ENCODE measurements at regions not wholly inside any gene's neighbourhood (a gene's known extent, or its start where the extent isn't known, plus 50 kb on each side); places are given as distances from the start of the nearest gene placed in this dataset.
"Not testable (repeated sequence)": the region's sequence is repeated elsewhere in the genome, so short reads cannot be mapped to it uniquely, and the experiment has no call there.

- no peak for DNase-seq
These were observed 252.9 kb upstream of the DCC start for GRCh38 chr18:52087140-52087539.

- no peak for DNase-seq
These were observed 250.0 kb upstream of the DCC start for GRCh38 chr18:52090005-52090404.

GRCh38 chr18:52093171-52093570, 246.8 kb upstream of the DCC start:
- no peak for DNase-seq

GRCh38 chr18:52118684-52119083, 221.3 kb upstream of the DCC start:
- no peak for DNase-seq

GRCh38 chr18:52130624-52131301, 209.2 kb upstream of the DCC start:
- DNase-seq = no peak

- no peak for DNase-seq
These were observed 208.2 kb upstream of the DCC start for GRCh38 chr18:52131845-52132244.

GRCh38 chr18:52136532-52136931, 203.5 kb upstream of the DCC start:
- DNase-seq = no peak

GRCh38 chr18:52140986-52141385, 199.0 kb upstream of the DCC start:
- no peak for DNase-seq

- no peak for DNase-seq
These were observed 189.9 kb upstream of the DCC start for GRCh38 chr18:52150050-52150449.

- DNase-seq = no peak
These were observed 188.0 kb upstream of the DCC start for GRCh38 chr18:52152036-52152435.

- no peak for DNase-seq
These were observed 183.8 kb upstream of the DCC start for GRCh38 chr18:52156166-52156565.

- no peak for DNase-seq
These were observed 179.4 kb upstream of the DCC start for GRCh38 chr18:52160636-52161035.

- DNase-seq = no peak
These were observed 176.5 kb upstream of the DCC start for GRCh38 chr18:52163478-52163877.

GRCh38 chr18:52168131-52168530, 171.9 kb upstream of the DCC start:
- not testable (repeated sequence) for DNase-seq

GRCh38 chr18:52174220-52174619, 165.8 kb upstream of the DCC start:
- DNase-seq = no peak

GRCh38 chr18:52175406-52175805, 164.6 kb upstream of the DCC start:
- DNase-seq = no peak

GRCh38 chr18:52183107-52183506, 156.9 kb upstream of the DCC start:
- DNase-seq = no peak

GRCh38 chr18:52190195-52190594, 149.8 kb upstream of the DCC start:
- DNase-seq = no peak

- no peak for DNase-seq
These were observed 149.4 kb upstream of the DCC start for GRCh38 chr18:52190631-52191030.

- no peak for DNase-seq
These were observed 139.6 kb upstream of the DCC start for GRCh38 chr18:52200406-52200805.

- no peak for DNase-seq
These were observed 138.9 kb upstream of the DCC start for GRCh38 chr18:52200921-52201663.

- DNase-seq = no peak
These were observed 131.4 kb upstream of the DCC start for GRCh38 chr18:52208646-52209045.

GRCh38 chr18:52216109-52216508, 123.9 kb upstream of the DCC start:
- no peak for DNase-seq

GRCh38 chr18:52216666-52217065, 123.3 kb upstream of the DCC start:
- no peak for DNase-seq

- DNase-seq = no peak
These were observed 120.9 kb upstream of the DCC start for GRCh38 chr18:52219102-52219501.

Measured in CD4-positive, alpha-beta T cell treated with Interleukin-4 for 1 hour (primary cell).